NCI-H1105 treated with DMSO at 0.1 percent for 48 hours (cell line): ENCODE measurements at regions not wholly inside any gene's neighbourhood (a gene's known extent, or its start where the extent isn't known, plus 50 kb on each side); places are given as distances from the start of the nearest gene placed in this dataset.

Experiments used
- DNase-seq: peaks from one replicate; lab custom pipeline; 2025; lab: John Stamatoyannopoulos, UW

DNA sequence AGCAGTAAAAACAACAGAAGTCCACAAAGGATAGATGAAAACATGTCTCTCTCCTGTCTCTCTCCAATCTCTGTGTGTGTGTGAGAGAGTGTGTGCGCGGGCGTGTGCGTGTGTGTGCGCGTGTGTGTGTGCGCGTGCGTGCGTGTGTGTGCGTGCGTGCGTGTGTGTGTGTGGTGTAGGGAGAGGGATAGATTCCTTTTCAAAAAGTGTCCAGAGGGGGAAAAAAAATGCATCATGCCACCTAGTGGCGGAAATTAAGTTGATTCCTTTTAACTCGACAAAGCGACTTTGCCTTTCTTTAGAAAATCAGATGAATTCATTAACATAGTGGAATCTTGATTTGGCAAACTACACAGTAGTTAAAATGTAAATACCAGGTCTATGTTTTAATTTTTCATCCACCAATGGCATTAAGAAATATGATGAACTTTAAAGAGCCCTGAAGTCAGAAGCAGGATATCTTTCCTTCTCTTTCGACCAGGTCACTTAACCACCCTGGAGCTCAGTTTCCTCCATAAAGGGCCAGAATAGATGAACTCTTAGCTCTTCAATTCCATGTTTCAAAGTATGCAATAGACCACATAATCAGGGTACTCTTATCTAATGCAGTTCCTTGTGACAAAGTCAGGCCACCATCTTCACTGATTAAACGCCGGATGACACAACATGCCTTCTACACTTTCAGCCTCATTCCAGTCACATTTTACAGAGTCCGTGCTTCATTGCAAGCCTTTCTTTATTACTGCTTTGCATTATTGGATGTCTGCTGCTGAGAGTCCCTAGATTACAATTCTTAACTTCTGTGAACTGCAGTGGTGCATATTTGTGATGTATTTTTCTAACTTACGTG lies 162.8 kb downstream of the FBXO8 start:
- DNase-seq, result peak; percentile 64

- DNase-seq, result peak; percentile 37
Measured at GRCh38 chr4:174119830-174120229, 163.6 kb downstream of the FBXO8 start.

DNA sequence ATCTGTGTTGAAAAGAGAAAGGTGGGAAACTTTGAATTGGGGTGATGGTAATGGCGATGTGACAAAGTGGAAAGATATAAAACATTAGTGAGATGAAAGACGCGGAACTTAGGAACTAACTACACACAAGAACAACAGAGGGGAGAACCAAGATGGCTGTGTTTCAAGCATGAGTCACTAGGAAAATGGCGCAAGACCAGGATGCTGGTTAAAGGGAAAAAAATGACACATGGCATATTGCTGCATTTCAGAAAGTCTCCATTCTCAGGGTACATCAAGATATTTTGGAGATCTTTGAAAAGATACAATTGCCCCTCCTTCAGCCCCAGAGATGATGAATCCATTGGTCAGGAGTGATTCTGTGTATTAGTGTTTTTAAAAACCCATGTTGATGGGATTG lies 164.4 kb downstream of the FBXO8 start:
- DNase-seq, result peak; percentile 22

DNA sequence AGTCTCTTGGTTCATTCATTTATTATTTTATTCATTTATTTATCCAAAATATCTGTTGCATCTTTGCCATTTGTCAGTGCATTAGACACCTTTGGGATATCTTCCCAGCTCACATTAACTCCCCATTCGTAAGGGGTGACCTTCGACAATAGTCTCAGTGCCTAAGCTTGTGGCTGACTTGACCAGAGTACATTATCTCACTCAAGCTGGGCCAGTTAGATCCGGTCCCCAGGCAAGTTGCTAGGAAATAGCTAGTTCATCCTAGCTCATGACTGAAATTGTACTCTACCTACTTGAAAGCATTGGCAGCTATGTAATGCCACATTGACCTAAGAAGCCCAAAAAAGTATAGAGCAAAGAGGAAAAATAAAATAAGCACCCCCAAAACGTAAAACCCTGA lies 165.3 kb downstream of the FBXO8 start:
- DNase-seq, result no peak

GRCh38 chr4:174117445-174117844 lies 166.0 kb downstream of the FBXO8 start:
- DNase-seq, result no peak

DNA sequence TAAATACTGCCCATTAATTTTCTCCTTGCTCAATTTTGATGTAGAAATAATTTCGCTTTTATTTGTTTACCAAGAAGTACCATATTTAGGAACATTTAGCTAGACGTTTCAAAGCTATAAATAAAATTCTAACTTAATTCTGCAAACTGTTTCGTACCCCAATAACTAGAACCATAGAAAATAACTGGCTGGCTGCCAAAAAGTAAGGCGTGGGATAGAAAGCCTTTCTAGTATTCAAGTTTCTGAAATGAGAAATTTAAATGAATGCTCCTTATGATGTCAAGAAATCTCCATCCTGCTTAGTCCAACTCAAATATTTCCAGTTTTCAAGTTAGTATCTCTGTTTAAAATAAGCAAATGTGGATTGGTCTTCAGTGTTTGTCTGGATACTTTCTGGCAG lies 167.4 kb downstream of the FBXO8 start:
- no peak for DNase-seq

GRCh38 chr4:174111422-174111821 lies 172.0 kb downstream of the FBXO8 start:
- peak; percentile 70 for DNase-seq

GRCh38 chr4:174110180-174110579 lies 173.3 kb downstream of the FBXO8 start:
- no peak for DNase-seq

DNA sequence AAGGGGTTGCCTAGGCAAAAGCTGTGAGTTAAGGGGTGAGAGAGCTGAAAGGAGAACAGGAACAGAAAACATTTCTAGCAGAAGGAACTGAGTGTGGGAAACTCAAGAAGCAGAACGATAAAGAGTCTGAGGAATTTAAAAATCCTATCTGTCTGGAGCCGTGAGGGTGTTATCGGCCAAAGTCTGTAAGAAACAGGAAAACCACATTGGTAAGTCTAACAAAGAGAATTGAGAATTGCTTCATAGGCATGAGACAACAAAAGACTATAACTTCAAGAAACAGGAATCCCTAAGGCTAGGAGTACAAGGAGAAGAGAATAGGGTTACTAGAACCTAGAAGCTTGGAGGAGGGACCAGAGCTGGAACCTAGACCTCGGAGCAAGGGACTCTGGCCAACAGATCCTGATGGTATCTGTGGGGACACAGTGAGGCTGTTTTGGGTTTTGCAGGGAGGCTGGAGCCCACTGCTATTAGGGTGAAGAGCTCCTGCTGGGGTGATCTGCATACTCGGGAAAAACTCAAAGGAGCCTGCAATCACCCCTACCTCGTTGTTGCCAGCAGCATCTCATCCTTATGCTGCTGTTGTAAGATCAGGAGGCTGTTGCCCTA lies 175.6 kb downstream of the FBXO8 start:
- no peak for DNase-seq

DNA sequence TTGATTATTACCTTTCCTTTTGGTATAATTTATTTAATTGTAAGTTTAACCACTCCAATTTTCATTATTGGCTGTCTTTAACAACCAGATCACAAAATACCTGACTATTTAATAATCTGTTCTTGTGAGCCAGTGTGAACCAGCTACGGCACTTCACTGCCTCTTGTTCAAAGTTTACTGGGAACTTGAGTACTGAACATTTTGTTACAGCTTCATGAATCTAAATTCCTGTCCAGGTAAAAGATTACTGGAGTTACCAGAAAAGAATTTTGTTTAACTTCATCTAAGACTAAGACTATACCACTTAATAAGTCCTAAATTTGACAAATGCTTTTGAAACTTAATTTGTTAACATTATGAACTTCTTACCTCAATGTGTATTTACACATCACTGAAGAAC lies 178.3 kb downstream of the FBXO8 start:
- no peak for DNase-seq

GRCh38 chr4:174100910-174101309 lies 182.6 kb downstream of the FBXO8 start:
- no peak for DNase-seq

DNA sequence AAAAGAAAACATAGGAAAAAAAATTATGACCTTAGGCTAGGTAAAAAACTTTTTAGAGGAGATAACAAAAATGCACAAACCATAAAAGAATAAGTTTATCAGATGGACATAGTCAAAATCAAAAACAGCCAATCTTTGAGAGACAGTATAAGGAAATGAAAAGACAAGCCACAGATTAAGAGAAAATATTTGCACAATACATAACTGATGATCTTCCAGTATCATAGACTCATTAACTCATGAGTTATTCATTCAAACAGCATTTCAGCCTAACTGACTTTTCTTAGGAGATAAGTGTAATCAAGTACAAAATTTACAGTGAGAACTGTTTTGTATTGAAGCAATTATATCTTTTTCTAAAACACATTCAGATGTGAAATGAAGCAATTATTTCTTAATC lies 183.8 kb downstream of the FBXO8 start:
- DNase-seq, result no peak

DNA sequence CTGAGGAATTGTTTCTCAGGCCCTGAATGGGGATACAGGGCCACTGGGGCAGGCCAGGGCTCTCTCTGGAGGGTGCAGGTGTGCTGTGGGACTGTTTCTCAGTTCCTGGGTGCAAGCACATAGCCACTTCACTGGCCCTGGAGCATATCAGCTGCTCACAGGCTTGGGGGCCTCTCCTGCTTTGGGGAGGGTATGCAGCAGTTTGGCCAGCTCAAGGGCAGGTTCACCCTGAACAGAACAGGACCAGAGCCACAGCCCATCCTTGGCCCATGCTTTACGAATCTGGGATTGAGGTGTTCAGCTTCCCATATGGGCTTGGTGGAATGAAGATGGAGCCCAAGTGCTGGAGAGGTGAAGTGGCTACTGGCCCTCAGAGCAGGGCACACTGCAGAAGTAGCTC lies 186.5 kb downstream of the FBXO8 start:
- DNase-seq, result no peak

GRCh38 chr4:174096456-174096855 lies 187.0 kb downstream of the FBXO8 start:
- DNase-seq, result no peak

- no peak for DNase-seq
Measured at GRCh38 chr4:174091130-174091529, 192.3 kb downstream of the FBXO8 start.

- no peak for DNase-seq
Measured at GRCh38 chr4:174089711-174090110, 193.8 kb downstream of the FBXO8 start.

- DNase-seq, result no peak
Measured at GRCh38 chr4:174088795-174089194, 194.7 kb downstream of the FBXO8 start.

DNA sequence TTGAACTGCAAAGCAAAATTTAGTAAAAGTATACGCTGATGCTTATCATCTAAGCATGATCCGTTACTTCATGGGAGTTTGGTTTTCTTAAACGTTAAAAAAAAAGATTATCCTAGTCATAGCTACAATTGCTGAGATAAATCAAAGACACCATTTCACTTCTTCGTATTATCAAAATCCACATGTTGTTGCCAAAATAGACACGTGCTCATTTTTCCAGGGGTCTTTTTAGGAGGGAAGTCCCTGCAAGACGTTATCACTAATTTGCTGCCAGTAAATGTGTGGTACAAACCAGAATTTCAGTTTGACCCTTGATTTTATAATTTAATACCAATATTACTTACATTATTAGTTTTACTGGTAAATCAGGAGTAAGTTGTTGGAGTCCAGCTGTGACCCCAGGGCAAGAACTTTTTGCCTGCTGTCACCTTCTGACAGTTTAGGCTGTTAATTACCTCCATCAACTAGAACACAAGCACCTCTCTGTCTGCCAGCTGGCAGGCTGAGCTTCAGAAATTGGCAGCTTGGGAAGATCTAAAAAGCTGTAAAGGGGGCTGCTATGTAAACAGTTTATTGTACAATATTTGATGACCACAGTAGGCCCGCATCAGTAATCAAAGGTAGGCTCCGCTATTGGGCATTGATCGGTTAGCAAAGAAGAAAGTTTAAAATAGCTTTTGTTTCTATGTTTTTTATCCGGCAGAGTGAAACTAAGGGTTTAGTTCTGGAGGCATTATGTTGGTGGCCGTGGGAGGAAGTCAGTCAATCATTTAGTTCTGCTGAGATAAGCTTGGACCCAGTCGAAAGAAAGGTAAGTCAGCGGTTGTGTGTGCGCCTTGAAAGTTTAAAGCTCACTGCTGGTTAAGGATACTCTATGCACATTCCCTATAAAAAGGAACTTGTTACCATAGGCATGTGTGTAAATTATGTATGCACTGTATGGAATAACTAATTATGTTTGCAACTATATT lies 196.4 kb downstream of the FBXO8 start:
- DNase-seq, result peak; percentile 74

GRCh38 chr4:174084981-174085380 lies 198.5 kb downstream of the FBXO8 start:
- no peak for DNase-seq

DNA sequence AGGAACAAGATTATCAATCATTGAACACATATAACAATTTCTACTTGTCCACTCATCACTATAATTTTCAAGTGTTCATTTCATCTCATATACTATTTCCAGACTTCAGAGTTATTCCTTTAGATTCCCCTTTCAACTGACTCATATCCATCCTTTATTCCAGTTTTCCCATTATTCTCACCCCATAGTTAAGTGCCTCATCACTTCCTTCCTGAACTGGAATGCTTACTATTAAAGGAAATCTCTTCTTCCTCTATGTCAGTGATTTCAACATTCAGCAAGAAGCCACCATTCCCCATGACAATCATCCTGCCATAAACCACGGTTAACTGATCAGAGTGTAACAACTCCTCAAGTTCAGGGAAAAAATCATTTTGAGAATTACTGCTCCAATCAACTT lies 198.9 kb downstream of the FBXO8 start:
- DNase-seq, result no peak

- DNase-seq, result peak; percentile 1
Measured at GRCh38 chr4:174080361-174080760, 203.1 kb downstream of the FBXO8 start.

- DNase-seq, result no peak
Measured at GRCh38 chr4:174071595-174071994, 211.9 kb downstream of the FBXO8 start.
